ENCODE measurements at regions not wholly inside any gene's neighbourhood (a gene's known extent, or its start where the extent isn't known, plus 50 kb on each side); places are given as distances from the start of the nearest gene placed in this dataset.

- H2AFZ ChIP-seq (ENCODE audit: low read depth, low read length, severe bottlenecking) = no peak overlapping the region
- H3K79me2 ChIP-seq (ENCODE audit: insufficient read depth, low read length) = no peaks in the 10 kb centered on the region
- H4K20me1 ChIP-seq (ENCODE audit: low read depth, low read length) = no peaks in the 10 kb centered on the region
- no peaks in the 10 kb centered on the region for H3F3A ChIP-seq (ENCODE audit: insufficient read depth)
- H3K9me3 ChIP-seq (ENCODE audit: insufficient read depth, low read length) = no peaks in the 10 kb centered on the region
- H3K9ac ChIP-seq (ENCODE audit: low read length) = no peak overlapping the region
- no peak overlapping the region for H3K4me2 ChIP-seq (ENCODE audit: low read depth, low read length, poor library complexity, severe bottlenecking)
- no peaks in the 10 kb centered on the region for H3K27me3 ChIP-seq (ENCODE audit: low read length)
- H3K4me3 ChIP-seq (ENCODE audit: insufficient read depth, low read length, poor library complexity, severe bottlenecking) = no peak overlapping the region
- no peak for TF ChIP-seq EZH2phosphoT487 (conservative IDR thresholded peaks at IDR 0.05; ENCODE audit: low read length)
- TF ChIP-seq CTCF (IDR thresholded peaks at IDR 0.05; ENCODE audit: insufficient read depth, low read length, poor library complexity, severe bottlenecking) = no peak
- no peaks in the 10 kb centered on the region for H3K9me2 ChIP-seq (replicated peaks; ENCODE audit: insufficient read depth, low read length)
- H3K27ac ChIP-seq (ENCODE audit: low read depth, low read length) = no peak overlapping the region
- no peaks in the 10 kb centered on the region for H3K36me3 ChIP-seq (ENCODE audit: low read length)
Observed at GRCh38 chr2:58686776-58687175, 445.7 kb upstream of the FANCL start.

DNA sequence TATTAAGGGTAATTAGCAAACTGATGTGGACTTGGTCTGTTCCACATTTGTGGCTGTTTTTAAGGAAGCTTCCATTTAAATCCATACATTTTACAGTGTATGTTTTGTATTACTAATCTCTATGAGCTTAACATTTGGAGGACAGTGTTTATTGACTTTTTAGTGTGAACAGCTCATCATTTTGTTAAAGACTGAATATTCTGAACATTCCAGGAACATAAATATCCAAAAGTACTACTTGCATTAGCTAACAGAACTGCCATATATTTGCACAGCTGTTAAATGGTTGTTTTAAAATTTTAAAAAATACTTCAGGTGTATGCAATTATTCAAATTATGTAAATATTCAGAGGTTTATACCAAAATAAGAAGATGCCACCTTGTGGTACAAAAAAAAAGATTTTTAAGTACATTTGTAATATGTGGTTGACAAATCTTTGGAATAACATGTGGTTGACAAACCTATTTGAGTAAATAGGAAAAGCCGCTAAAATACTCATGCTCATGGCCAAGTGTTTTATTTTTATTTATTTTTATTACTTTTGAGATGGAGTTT, 439.7 kb upstream of the FANCL start:
- Histone ChIP-seq H3K4me3 (ENCODE audit: insufficient read depth, low read length, poor library complexity, severe bottlenecking) (no peak overlapping the region), H2AFZ (ENCODE audit: low read depth, low read length, severe bottlenecking) (no peak overlapping the region), H3K9ac (ENCODE audit: low read length) (no peak overlapping the region), H3K36me3 (ENCODE audit: low read length) (no peaks in the 10 kb centered on the region; the same call in 1 of the 2 replicates), H3K27ac (ENCODE audit: low read depth, low read length) (no peak overlapping the region), H3K27me3 (ENCODE audit: low read length) (no peaks in the 10 kb centered on the region), H3F3A (ENCODE audit: insufficient read depth) (no peaks in the 10 kb centered on the region), H3K4me2 (ENCODE audit: low read depth, low read length, poor library complexity, severe bottlenecking) (no peak overlapping the region), H4K20me1 (ENCODE audit: low read depth, low read length) (no peaks in the 10 kb centered on the region), H3K9me3 (ENCODE audit: insufficient read depth, low read length) (no peaks in the 10 kb centered on the region), H3K79me2 (ENCODE audit: insufficient read depth, low read length) (no peaks in the 10 kb centered on the region), H3K9me2 (replicated peaks; ENCODE audit: insufficient read depth, low read length) (no peaks in the 10 kb centered on the region)
- TF ChIP-seq EZH2phosphoT487 (conservative IDR thresholded peaks at IDR 0.05; ENCODE audit: low read length) = no peak
- TF ChIP-seq CTCF (IDR thresholded peaks at IDR 0.05; ENCODE audit: insufficient read depth, low read length, poor library complexity, severe bottlenecking) = no peak

DNA sequence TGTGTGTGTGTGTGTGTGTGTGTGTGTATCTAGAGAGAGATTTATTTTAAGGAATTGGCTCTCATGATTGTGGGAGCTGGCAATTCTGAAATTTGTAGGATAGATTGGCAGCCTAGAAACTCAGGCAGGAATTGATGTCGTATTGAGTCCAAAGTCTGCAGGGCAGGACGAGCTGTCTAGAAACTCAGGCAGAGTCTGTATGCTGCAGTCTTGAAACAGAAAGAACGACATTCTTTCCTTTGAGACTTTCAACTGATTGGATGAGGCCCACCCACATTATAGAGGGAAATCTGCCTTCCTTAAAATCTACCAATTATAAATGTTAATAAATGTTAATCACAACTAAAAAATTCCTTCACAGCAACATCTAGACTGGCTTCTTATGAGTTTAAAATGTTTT, 436.6 kb upstream of the FANCL start:
- Histone ChIP-seq H3K4me3 (ENCODE audit: insufficient read depth, low read length, poor library complexity, severe bottlenecking) (no peak overlapping the region), H3F3A (ENCODE audit: insufficient read depth) (no peaks in the 10 kb centered on the region), H3K36me3 (ENCODE audit: low read length) (no peaks in the 10 kb centered on the region; the same call in 1 of the 2 replicates), H3K9me2 (replicated peaks; ENCODE audit: insufficient read depth, low read length) (no peaks in the 10 kb centered on the region), H3K9me3 (ENCODE audit: insufficient read depth, low read length) (no peaks in the 10 kb centered on the region), H3K79me2 (ENCODE audit: insufficient read depth, low read length) (no peaks in the 10 kb centered on the region), H3K27me3 (ENCODE audit: low read length) (no peaks in the 10 kb centered on the region), H4K20me1 (ENCODE audit: low read depth, low read length) (no peaks in the 10 kb centered on the region), H3K9ac (ENCODE audit: low read length) (no peak overlapping the region), H3K27ac (ENCODE audit: low read depth, low read length) (no peak overlapping the region), H2AFZ (ENCODE audit: low read depth, low read length, severe bottlenecking) (no peak overlapping the region), H3K4me2 (ENCODE audit: low read depth, low read length, poor library complexity, severe bottlenecking) (no peak overlapping the region)
- TF ChIP-seq EZH2phosphoT487 (conservative IDR thresholded peaks at IDR 0.05; ENCODE audit: low read length) (no peak), CTCF (IDR thresholded peaks at IDR 0.05; ENCODE audit: insufficient read depth, low read length, poor library complexity, severe bottlenecking) (no peak)
